SU-DHL-6 (cell line): ENCODE measurements at regions not wholly inside any gene's neighbourhood (a gene's known extent, or its start where the extent isn't known, plus 50 kb on each side); places are given as distances from the start of the nearest gene placed in this dataset.

Experiments
- H2AFZ ChIP-seq: fragments of 200-600 bp; sonication (generic); 2 replicates; pipeline ENCODE4 v1.6.1; 2014; ENCODE audit warnings: low read depth, mild to moderate bottlenecking, moderate library complexity, mixed read lengths, antibody characterized with exemption, low read length; ENCODE audit not compliant: severe bottlenecking
- H3F3A ChIP-seq: fragments of 200-600 bp; shearing (Covaris generic); 2 replicates; pipeline ENCODE4 v1.6.0; 2016; ENCODE audit warnings: antibody characterized with exemption, mild to moderate bottlenecking; ENCODE audit not compliant: insufficient read depth
- H3K27ac ChIP-seq: fragments of 200-600 bp; sonication (generic); 2 replicates; pipeline ENCODE4 v1.5.1; 2016; ENCODE audit warnings: low read depth, mild to moderate bottlenecking, low read length, moderate library complexity, mixed read lengths
- H3K27me3 ChIP-seq: fragments of 200-600 bp; sonication (generic), shearing (Covaris generic); 2 replicates; pipeline ENCODE4 v1.6.0; 2014; ENCODE audit warnings: mild to moderate bottlenecking, low read length
- H3K36me3 ChIP-seq: fragments of 200-600 bp; sonication (generic); 2 replicates; pipeline ENCODE4 v1.6.1; 2014; ENCODE audit warnings: mild to moderate bottlenecking, low read length, mixed read lengths
- H3K4me2 ChIP-seq: fragments of 300-600, 200-600 bp; shearing (Covaris generic), sonication (generic); 2 replicates; pipeline ENCODE4 v1.6.0; 2014; ENCODE audit warnings: low read length, low read depth, mild to moderate bottlenecking; ENCODE audit not compliant: poor library complexity, severe bottlenecking
- H3K4me3 ChIP-seq: fragments of 200-600 bp; sonication (generic); 2 replicates; pipeline ENCODE4 v1.5.1; 2014; ENCODE audit warnings: antibody characterized with exemption, low read length, mild to moderate bottlenecking, mixed read lengths; ENCODE audit not compliant: insufficient read depth, poor library complexity, severe bottlenecking
- H3K79me2 ChIP-seq: fragments of 200-600 bp; sonication (generic); 2 replicates; pipeline ENCODE4 v1.6.1; 2014; ENCODE audit warnings: mild to moderate bottlenecking, low read length, moderate library complexity; ENCODE audit not compliant: insufficient read depth
- H3K9ac ChIP-seq: fragments of 200-600 bp; sonication (generic); 2 replicates; pipeline ENCODE4 v1.7.0; 2014; ENCODE audit warnings: mild to moderate bottlenecking, low read length
- H3K9me2 ChIP-seq: fragments of 200-600 bp; sonication (generic); replicated peaks from 2 replicates; pipeline ENCODE4 v1.6.1; 2014; ENCODE audit warnings: low read length; ENCODE audit not compliant: insufficient read depth
- H3K9me3 ChIP-seq: fragments of 200-600 bp; sonication (generic); 2 replicates; pipeline ENCODE4 v1.6.1; 2014; ENCODE audit warnings: low read length, mixed read lengths; ENCODE audit not compliant: insufficient read depth
- H4K20me1 ChIP-seq: fragments of 200-600 bp; sonication (generic); 2 replicates; pipeline ENCODE4 v1.6.1; 2014; ENCODE audit warnings: low read depth, mild to moderate bottlenecking, antibody characterized with exemption, low read length, moderate library complexity, mixed read lengths
- EZH2phosphoT487 ChIP-seq: fragments of 200-600 bp; sonication (generic), shearing (Covaris generic); conservative IDR thresholded peaks from 2 replicates; pipeline ENCODE4 v1.6.1; 2018; ENCODE audit warnings: mild to moderate bottlenecking, antibody characterized with exemption, low read length, moderate library complexity, mixed read lengths
- TF ChIP-seq, protein P1 (sequence below): fragments of 200-600 bp; sonication (generic); IDR thresholded peaks from one replicate; pipeline ENCODE4 v1.5.1; 2017; ENCODE audit warnings: antibody characterized with exemption, mild to moderate bottlenecking, low read length, moderate library complexity; ENCODE audit not compliant: insufficient read depth, poor library complexity, severe bottlenecking

- Histone ChIP-seq H3K4me2 (no peak overlapping the region), H3K9me3 (no peaks in the 10 kb centered on the region), H3K27me3 (no peaks in the 10 kb centered on the region), H3K36me3 (no peaks in the 10 kb centered on the region), H4K20me1 (no peaks in the 10 kb centered on the region), H3K4me3 (no peak overlapping the region), H3K27ac (no peak overlapping the region), H2AFZ (no peak overlapping the region), H3K9ac (no peak overlapping the region), H3K79me2 (no peaks in the 10 kb centered on the region), H3K9me2 (no peaks in the 10 kb centered on the region), H3F3A (no peaks in the 10 kb centered on the region)
- TF ChIP-seq EZH2phosphoT487: no peak
Observed at GRCh38 chr2:5759949-5760348, 67.8 kb downstream of the SOX11 start.

DNA sequence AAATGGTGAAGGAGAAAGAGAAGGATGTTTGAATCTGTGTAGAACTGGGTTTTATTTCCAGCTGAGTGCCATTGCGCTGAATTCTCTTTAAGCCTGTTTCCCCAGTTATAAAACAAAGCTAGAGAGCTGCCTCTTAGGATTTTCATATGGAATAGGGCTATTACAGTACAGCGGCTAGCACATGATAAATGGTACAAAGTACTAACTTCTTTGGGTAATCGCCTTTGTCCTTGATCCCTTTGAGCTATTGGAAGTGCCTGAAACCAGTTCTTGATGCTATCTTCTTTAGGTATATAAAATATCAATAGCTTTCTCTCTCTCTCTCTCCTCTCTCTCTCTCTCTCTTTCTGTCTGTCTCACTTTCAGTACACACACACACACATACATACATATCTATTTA lies 71.3 kb downstream of the SOX11 start:
- Histone ChIP-seq H3K4me3 (no peak overlapping the region), H3K9me2 (no peaks in the 10 kb centered on the region), H3K27ac (no peak overlapping the region), H3K9me3 (no peaks in the 10 kb centered on the region), H3K9ac (no peak overlapping the region), H2AFZ (no peak overlapping the region), H3K79me2 (no peaks in the 10 kb centered on the region), H3K27me3 (no peaks in the 10 kb centered on the region), H3K4me2 (no peak overlapping the region), H3K36me3 (no peaks in the 10 kb centered on the region), H3F3A (no peaks in the 10 kb centered on the region), H4K20me1 (no peaks in the 10 kb centered on the region)
- no peak for TF ChIP-seq EZH2phosphoT487
- TF ChIP-seq, protein P1, sequence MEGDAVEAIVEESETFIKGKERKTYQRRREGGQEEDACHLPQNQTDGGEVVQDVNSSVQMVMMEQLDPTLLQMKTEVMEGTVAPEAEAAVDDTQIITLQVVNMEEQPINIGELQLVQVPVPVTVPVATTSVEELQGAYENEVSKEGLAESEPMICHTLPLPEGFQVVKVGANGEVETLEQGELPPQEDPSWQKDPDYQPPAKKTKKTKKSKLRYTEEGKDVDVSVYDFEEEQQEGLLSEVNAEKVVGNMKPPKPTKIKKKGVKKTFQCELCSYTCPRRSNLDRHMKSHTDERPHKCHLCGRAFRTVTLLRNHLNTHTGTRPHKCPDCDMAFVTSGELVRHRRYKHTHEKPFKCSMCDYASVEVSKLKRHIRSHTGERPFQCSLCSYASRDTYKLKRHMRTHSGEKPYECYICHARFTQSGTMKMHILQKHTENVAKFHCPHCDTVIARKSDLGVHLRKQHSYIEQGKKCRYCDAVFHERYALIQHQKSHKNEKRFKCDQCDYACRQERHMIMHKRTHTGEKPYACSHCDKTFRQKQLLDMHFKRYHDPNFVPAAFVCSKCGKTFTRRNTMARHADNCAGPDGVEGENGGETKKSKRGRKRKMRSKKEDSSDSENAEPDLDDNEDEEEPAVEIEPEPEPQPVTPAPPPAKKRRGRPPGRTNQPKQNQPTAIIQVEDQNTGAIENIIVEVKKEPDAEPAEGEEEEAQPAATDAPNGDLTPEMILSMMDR: no peak

DNA sequence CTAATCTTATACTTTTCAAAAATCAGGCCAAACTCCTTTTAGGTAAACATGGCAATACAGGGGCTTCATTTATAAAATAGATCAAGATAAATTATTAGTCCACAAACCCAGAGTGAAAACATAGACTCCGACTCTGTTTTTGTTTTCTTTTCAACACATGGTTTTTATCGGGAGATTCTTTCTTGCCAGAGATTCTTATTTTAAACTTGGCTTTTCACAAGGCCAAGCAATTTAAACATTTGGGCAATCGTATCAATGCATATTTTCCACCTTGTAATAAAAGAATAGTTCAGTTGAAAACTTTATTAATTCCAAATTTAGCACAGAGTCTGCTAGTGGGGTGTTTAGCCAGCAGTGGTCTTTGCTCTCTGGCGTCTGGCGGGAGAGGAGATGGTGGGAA lies 71.9 kb downstream of the SOX11 start:
- no peak for TF ChIP-seq EZH2phosphoT487
- TF ChIP-seq, protein P1: no peak
- H2AFZ ChIP-seq: no peak overlapping the region
- H3K27ac ChIP-seq: no peak overlapping the region
- H3K4me3 ChIP-seq: no peak overlapping the region
- no peak overlapping the region for H3K9ac ChIP-seq
- H3K9me2 ChIP-seq: no peaks in the 10 kb centered on the region
- H3K36me3 ChIP-seq: no peaks in the 10 kb centered on the region
- H3F3A ChIP-seq: no peaks in the 10 kb centered on the region
- H3K27me3 ChIP-seq: no peaks in the 10 kb centered on the region
- no peaks in the 10 kb centered on the region for H4K20me1 ChIP-seq
- H3K79me2 ChIP-seq: no peaks in the 10 kb centered on the region
- H3K4me2 ChIP-seq: no peak overlapping the region
- H3K9me3 ChIP-seq: no peaks in the 10 kb centered on the region

DNA sequence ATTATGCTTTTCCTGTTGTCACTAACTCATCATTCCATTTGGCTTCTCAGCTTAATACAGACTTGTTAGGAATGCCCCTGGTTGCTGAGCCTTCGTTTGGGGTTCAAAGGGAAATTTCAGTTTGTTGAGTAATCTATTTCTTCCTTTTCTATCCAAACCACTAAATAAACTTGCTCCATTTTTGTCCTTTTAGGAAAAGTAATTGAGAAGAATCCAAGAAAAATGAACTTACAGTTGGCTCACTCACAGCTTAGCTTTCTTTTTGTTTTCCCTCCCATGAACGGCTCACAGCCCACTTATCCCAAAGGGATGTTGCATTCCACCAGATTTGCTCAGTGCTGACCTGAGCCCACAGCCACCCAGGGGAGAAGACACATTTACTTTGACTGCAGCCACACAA lies 73.9 kb downstream of the SOX11 start:
- Histone ChIP-seq H3K9me2 (no peaks in the 10 kb centered on the region), H3K9me3 (no peaks in the 10 kb centered on the region), H3K79me2 (no peaks in the 10 kb centered on the region), H3K9ac (no peak overlapping the region), H3K4me2 (no peak overlapping the region), H3K27ac (no peak overlapping the region), H3K36me3 (no peaks in the 10 kb centered on the region), H3F3A (no peaks in the 10 kb centered on the region), H3K4me3 (no peak overlapping the region), H4K20me1 (no peaks in the 10 kb centered on the region), H2AFZ (no peak overlapping the region), H3K27me3 (no peaks in the 10 kb centered on the region)
- no peak for TF ChIP-seq EZH2phosphoT487
- TF ChIP-seq, protein P1: no peak
